ENCODE measurements at regions not wholly inside any gene's neighbourhood (a gene's known extent, or its start where the extent isn't known, plus 50 kb on each side); places are given as distances from the start of the nearest gene placed in this dataset.
"Not testable (repeated sequence)": the region's sequence is repeated elsewhere in the genome, so short reads cannot be mapped to it uniquely, and the experiment has no call there.

DNA sequence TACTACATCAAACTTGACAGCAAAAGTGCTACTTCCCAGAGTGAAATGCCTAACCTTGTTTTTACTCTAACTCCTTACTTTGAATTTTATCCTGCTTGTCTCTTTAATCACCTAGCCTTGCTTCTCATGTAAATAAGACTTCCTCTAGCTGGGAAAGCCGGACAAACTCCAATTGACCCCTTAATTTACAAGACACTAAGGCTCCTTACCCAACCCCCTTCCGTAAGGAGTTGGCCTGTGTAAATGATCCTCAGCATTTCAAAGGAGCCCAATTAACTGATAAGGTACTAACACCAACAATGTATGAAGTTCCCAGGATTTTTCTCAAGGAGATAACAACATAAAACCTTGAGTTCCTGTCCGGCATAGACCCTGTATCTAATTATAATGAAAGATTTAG lies 1728.4 kb downstream of the BRINP3 start:
- not testable (repeated sequence) for DNase-seq (ENCODE audit: low read depth)

DNA sequence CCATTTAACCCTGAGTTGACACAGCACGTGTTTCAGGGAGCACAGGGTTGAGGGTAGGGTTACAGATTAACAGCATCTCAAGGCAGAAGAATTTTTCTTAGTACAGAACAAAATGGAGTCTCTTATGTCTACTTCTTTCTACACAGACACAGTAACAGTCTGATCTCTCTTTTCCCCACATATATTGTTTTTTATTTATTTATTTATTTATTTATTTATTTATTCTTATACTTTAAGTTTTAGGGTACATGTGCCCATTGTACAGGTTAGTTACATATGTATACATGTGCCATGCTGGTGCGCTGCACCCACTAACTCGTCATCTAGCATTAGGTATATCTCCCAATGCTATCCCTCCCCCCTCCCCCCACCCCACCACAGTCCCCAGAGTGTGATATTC lies 1725.6 kb downstream of the BRINP3 start:
- not testable (repeated sequence) for DNase-seq (ENCODE audit: low read depth)

DNA sequence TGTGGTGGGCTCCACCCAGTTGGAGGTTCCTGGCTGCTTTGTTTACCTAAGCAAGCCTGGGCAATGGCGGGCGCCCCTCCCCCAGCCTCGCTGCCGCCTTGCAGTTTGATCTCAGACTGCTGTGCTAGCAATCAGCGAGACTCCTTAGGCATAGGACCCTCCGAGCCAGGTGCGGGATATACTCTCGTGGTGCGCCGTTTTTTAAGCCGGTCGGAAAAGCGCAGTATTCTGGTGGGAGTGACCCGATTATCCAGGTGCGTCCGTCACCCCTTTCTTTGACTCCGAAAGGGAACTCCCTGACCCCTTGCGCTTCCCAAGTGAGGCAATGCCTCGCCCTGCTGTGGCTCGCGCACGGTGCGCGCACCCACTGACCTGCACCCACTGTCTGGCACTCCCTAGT lies 1719.9 kb downstream of the BRINP3 start:
- DNase-seq (ENCODE audit: low read depth): not testable (repeated sequence)

DNA sequence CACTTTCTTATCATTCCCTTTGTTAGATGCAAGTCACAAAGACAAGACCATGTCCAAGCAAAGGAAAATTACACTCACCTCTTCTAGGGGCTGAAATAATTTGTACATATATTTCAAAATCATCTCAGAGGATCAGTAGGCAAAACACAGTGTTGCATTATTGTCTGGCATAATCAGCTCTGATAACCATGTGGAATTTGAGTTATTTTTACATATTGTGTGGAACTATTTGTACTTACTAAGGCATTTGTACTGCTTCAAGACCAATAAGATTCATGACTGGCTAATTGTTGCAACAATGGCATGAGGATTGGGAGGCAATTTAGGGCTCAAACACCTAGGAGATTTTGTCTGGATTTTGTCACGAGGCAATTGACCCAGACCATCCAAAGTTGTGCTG lies 1716.4 kb downstream of the BRINP3 start:
- DNase-seq (ENCODE audit: low read depth): no peak

DNA sequence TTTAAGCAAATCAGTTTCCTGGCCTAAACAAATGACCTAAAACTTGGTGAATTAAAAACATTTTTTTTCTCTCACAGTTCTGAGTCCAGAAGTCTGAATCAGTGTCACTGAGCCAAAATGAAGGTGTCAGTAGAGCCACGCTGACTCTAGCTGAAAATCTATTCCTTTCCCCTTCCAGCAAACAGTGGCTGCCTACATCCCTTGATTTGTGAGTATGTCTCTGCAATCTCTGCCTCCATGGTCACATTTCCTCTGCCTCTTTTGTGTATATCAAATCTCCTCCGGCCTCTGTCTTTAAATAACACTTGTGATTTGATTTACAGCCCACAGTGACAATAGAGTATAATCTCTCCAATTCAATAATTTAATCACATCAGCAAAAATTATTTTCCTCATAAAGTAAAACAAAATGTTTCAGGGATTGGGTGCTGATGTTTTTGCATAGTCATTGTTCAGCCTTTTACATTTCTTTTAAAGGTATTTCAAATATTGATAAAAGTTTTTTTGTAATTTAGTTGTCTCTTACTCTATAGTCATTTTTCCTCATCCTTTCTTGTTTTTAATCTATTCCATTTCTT lies 1715.4 kb downstream of the BRINP3 start:
- DNase-seq (ENCODE audit: low read depth): no peak

DNA sequence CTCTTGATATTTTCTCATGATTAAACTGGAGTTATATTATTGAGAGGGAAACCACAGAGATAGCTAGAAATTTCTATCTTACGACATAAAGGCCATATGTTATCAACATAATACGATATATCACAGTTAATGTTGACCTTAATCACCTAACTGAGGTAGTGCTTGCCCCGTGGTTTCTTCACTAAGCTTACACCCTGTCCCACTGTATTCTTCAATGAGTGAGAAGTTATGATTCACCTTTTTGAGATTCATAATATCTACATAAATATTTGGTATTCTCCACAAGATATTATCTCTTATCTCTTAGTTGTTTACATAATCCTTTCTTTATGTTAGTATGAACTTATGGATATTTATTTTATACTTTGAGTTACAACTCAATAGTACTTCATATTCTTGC lies 1714.1 kb downstream of the BRINP3 start:
- DNase-seq (ENCODE audit: low read depth): no peak

DNA sequence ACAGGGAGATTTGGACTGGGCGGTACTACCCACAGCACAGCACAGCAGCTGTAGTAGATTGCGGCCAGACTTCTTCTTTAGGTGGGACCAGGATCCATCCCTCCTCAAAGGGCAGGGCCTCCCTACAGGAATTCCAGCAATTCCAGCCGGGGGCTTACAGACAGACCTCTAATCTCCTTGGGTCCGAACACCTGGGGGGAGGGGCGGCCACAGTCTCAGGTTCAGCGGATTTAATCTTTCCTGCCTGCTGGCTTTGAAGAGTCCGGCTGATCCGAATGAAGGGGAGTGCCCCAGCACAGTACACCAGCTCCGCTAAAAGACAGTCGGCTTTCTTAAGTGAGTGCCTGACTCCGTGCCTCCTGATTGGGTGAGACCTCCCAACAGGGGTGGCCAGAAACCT lies 1708.5 kb downstream of the BRINP3 start:
- DNase-seq (ENCODE audit: low read depth): no peak

DNA sequence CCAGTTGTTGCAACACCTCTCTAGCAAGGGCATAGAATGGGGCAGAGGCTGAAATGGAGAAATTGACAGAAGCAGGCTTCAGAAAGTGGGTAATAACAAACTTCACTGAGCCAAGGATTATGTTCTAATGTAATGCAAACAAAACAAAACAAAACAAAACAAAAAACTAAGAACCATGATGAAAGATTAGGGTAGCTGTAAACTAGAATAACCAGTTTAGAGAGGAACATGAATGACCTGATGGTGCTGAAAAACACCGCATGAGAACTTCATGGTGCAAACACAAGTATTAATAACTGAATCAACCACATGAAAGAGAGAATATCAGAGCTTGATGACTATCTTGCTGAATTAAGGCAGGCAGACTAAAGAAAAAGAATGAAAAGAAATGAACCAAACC lies 1707.7 kb downstream of the BRINP3 start:
- DNase-seq (ENCODE audit: low read depth): no peak

DNA sequence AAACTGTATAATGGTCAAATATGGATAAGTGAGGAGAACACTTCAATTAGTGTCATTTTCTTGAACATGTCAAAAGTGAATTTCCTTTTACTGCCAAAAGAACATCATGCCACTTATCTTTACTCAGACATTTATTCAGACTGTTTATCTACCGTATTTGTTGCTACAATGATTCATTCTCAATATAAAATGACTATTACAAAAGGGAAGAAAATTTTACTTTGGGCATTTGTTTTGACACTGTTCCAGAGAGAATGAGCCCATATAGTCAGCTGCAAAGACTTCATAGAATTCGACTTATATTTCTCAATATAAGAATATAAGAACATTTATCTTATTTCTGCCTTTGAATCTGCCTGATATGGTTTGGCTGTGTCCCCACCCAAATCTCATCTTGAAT lies 1699.1 kb downstream of the BRINP3 start:
- no peak for DNase-seq (ENCODE audit: low read depth)

DNA sequence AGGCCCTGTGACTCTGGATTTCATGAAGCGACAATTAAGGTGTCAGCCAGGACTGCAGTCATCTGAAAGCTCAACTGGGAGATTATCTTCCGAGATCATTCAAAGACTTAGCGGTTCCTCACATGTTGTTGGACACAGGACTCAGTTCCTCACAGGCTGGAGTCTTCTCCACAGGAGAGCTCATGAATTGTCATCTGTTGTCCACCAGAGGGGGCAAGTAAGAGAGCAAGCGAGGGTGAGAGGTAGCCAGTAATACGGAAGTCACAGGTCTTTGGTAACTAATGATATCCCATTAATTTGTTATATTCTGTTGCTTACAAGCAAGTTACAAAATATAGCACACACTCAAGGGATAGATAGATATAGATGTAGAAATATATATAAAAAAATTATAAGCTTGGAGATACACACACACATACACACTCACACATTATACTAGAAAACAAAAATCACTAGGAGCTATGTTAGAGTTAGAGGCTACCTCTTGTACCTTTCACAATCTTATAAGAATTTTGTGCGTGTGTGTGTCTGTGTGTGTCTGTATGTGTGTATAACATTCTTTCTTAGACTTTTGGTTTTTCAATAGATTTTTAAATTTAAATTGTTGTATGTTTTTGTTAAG lies 1695.3 kb downstream of the BRINP3 start:
- peak; percentile 16 for DNase-seq (ENCODE audit: low read depth)

DNA sequence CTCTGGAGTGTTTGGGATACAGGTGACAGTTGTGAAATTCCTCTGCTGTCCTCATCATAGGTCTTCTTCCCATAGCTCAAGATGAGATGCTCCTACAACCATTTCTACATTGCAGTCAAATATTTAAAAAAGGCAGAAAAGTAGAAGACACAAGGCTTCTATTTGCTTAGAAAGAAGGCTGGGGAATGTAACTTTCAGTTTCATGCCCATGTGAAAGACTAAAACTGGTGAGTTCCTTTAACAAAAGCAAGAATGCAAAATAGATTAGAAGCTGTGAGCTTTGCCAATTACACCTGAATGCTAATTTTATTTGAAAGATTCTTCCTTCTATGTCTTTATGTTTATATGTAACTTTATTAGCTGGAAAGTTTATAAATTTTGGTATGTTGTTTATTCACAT lies 1682.7 kb downstream of the BRINP3 start:
- DNase-seq (ENCODE audit: low read depth): no peak

DNA sequence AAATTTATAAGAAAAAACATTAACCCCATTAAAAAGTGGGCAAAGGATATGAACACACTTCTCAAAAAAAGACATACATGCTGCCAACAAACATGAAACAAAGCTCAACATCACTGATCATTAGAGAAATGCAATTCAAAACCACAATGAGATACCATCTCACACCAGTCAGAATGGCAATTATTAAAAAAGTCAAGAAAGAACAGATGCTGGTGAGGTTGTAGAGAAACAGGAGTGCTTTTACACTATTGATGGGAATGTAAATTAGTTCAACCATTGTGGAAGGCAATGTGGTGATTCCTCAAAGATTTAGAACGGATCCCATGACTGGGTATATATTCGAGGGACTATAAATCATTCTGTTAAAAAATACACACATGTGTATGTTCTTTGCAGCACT lies 1665.5 kb downstream of the BRINP3 start:
- not testable (repeated sequence) for DNase-seq (ENCODE audit: low read depth)

DNA sequence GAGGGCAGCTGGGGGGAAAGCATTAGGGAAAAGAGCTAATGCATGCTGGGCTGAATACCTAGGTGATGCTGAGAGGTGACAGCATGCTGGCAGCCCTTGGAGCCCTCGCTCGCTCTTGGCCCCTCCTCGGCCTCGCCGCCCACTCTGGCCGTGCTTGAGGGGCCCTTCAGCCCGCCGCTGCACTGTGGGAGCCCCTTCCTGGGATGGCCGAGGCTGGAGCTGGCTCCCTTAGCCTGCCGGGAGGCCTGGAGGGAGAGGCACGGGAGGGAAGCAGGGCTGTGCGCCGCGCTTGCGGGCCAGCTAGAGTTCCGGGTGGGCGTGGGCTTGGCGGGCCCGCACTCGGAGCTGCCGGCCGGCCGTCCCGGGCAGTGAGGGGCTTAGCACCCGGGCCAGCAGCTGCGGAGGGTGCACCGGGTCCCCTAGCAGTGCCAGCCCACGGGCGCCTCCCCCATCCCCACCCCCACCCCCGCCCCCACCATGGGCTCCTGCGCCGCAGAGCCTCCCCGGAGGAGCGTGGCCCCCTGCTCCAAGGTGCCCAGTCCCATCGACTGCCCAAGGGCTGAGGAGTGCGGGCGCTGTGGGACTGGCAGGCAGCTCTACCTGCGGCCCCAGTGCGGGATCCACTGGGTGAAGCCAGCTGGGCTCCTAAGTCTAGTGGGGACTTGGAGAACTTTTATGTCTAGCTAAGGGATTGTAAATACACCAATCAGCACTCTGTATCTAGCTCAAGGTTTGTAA lies 1664.7 kb downstream of the BRINP3 start:
- DNase-seq (ENCODE audit: low read depth): not testable (repeated sequence)

DNA sequence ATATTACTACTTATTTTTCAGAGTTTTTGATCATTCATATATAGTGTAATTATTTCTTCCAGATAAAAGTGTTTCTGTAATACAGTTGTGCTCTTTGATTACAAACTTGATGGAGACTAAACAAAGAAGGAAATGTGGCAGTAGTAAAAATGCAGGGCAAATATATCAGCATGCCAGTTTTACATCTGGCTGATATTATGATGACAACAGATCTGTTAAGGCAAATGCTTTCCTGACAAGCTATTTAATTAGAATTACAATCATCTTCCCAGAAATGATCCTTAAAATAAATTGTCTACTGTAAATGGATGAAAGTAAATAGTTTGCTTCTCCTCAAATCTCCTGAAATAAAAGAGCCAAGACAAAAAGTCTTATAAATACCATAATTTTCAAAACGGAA lies 1659.8 kb downstream of the BRINP3 start:
- DNase-seq (ENCODE audit: low read depth): no peak

DNA sequence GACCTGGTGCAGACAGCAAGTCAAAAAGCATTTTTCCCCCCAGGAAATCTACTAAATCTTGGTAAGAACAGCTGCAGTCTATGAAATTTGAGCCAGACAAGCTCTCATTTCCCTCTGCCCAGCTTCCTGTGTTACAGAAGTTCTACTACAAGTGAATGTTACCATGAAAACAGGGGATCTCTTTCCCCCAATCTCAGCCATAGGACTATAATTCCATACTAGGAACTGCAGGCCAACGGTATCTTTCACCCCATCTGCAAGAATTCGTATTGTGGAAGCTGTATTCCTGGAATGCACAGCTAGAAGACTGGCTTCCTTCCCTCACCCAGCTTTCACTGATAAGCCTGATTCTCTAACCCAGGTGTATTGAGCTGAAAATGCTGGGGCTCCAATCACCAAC lies 1655.4 kb downstream of the BRINP3 start:
- DNase-seq (ENCODE audit: low read depth): no peak

DNA sequence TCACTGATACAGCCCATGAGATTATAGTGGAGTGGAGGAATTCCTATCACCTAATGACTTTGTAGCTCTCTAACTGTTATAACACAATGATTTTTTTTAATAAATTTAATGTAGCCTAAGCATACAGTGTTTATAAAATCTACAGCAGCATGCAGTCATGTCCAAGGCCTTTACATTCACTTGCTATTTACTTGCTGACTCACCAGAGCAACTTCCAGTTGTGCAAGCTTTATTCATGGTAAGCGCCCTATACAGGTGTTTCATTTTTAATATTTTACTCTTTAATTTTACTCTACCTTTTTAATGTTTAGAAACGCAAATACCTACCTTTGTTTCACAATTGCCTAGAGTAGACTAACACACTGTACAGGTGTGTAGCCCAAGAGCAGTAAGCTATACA lies 1652.2 kb downstream of the BRINP3 start:
- no peak for DNase-seq (ENCODE audit: low read depth)

DNA sequence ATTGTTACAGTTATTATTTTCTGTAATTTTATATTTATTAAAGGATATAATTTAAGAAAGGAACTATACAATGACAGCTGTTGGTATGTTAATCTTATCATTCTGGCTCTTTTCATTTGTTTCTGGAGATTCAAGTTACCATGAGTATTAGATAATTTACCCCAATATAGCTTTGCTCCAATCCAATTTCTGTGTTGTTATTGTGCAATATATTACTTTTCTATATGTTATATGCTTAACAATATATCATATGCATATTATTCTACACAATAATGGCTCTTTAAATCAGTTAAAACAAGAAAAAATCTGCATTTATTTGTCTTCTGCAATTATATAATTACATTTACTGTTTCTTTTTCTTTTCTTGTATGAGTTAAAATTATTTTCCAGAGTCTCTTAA lies 1650.9 kb downstream of the BRINP3 start:
- DNase-seq (ENCODE audit: low read depth): no peak

DNA sequence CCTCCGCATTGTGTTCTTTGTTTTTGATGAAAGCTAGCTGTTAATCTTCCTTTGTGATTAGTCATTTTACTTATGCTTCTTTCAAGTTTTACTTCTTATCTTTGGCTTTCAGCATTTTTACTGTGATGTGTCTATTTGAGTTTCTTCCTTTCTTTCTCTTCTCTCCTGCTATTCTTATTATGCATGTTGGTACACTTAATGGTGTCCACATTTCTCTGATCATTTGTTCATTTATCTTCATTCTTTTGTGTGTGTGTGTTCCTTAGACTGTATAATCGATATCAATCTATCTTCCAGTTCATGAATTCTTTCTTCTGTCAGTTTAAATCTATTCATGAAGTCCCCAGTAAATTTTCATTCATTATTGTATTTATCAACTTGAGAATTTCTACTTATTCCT lies 1650.3 kb downstream of the BRINP3 start:
- DNase-seq (ENCODE audit: low read depth): no peak

DNA sequence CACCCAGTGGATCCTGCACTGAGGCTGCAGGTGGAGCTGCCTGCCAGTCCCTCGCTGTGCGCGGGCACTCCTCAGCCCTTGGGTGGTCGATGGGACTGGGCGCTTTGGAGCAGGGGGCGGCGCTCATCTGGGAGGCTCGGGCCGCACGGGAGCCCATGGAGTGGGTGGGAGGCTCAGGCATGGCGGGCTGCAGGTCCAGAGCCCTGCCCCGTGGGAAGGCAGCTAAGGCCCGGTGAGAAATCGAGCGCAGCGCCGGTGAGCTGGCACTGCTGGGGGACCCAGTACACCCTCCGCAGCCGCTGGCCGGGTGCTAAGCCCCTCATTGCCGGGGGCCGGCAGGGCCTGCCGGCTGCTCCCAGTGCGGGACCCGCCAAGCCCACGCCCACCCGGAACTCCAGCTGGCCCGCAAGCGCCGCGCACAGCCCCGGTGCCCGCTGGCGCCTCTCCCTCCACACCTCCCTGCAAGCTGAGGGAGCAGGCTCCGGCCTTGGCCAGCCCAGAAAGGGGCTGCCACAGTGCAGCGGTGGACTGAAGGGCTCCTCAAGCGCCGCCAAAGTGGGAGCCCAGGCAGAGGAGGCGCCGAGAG lies 1636.5 kb downstream of the BRINP3 start:
- not testable (repeated sequence) for DNase-seq (ENCODE audit: low read depth)

DNA sequence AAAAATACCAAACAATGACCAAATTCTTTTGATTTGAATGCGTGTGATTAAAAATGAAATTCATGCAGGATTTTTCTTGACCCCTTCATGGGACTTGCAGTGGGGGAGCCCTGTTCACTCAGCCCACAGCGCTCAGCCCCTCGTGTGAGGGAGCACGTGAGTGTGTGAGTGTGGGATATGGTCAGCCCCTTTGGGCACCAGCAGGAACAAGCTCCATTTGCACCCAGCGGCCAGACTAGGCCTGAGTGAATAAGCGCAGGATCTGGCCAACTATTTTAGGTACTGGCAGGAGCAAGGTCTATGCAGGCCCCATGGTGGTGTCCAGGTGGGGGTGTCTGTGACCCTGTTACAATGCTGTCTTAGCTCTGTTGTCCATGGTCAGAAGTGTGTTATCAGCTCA lies 1631.2 kb downstream of the BRINP3 start:
- DNase-seq (ENCODE audit: low read depth): no peak

DNA sequence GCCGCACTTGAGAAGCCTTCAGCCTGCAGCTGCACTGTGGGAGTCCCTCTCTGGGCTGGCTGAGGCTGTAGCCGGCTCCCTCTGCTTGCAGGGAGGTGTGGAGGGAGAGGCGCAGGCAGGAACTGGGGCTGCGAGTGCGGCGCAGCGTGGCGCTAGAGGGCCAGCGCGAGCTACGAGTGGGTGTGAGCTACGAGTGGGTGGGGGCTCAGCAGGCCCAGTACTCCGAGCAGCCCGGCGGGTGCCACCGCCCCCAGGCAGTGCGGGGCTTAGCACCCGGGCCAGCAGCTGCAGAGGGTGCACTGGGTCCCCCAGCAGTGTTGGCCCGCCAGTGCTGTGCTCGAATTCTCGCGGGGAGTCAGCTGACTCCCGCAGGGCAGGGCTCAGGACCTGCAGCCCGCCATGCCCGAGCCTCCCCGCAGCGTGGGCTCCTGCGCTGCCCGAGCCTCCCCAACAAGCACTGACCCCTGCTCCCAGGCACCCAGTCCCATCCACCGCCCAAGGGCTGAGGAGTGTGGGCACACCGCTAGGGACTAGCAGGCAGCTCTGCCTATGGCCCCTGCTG lies 1620.1 kb downstream of the BRINP3 start:
- DNase-seq (ENCODE audit: low read depth): no peak

DNA sequence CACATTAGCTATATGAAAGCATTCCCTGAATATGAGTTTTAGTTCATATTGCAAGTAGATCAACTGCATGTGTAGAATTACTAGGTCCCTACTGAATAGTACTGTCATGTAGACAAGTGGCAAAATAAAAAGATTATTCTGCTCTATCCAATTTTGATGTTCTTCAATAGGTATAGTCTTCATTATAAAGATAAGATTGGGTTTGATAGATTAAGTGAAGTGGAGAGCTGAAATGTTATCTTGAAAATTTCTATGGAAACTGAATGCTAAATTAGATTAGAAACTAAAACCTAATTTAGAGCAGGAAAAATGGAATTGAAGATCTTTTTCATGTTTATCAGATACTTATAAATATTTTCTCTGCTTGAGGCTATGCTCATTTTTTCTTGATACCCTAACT lies 1610.0 kb downstream of the BRINP3 start:
- no peak for DNase-seq (ENCODE audit: low read depth)

DNA sequence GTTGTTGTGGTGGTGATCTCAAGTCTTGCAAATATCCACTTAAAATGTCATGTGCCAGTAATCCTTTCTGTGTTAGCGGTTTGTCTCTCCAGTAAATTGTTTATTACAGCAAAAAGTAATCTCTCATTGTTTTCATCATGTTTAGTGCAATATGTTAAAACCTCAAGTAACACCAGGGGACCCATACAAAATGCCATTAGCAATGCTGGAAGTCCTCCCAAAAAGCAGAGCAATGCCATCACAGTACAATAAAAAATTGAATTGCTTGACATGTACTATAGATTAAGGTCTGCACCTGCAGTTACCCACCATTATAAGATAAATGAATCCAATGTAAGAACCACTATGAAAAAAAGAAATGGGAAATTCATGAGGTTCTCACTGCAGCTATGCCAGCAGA lies 1606.5 kb downstream of the BRINP3 start:
- DNase-seq (ENCODE audit: low read depth): no peak

Measured in HS-5 (cell line).